ENCODE measurements at regions not wholly inside any gene's neighbourhood (a gene's known extent, or its start where the extent isn't known, plus 50 kb on each side); places are given as distances from the start of the nearest gene placed in this dataset.

- DNase-seq (no peak), ATAC-seq (no peak)
- intact Hi-C loops (cut with DNase I): no loop called here
- Histone ChIP-seq H3K36me3 (no peaks in the 10 kb centered on the region), H3K4me1 (no peaks in the 10 kb centered on the region), H3K27me3 (no peaks in the 10 kb centered on the region), H3K9me3 (peaks cover 0 to 9% of the 10 kb centered on the region in 2 donors), H3K4me3 (no peak overlapping the region), H3K27ac (no peak overlapping the region)
- no peak for TF ChIP-seq CTCF (IDR thresholded peaks at IDR 0.05)
These were observed 402.3 kb downstream of the DEPDC1B start for GRCh38 chr5:60297658-60298057.

- Histone ChIP-seq H3K36me3 (no peaks in the 10 kb centered on the region), H3K4me1 (no peaks in the 10 kb centered on the region), H3K4me3 (no peak overlapping the region), H3K27ac (no peak overlapping the region), H3K27me3 (no peaks in the 10 kb centered on the region), H3K9me3 (no peaks in the 10 kb centered on the region)
- peak; percentile 84 for ATAC-seq
- intact Hi-C loops (cut with DNase I): no loop called here
- peak in 1 of 4 donors; percentile 2 for DNase-seq
- no peak for TF ChIP-seq CTCF (IDR thresholded peaks at IDR 0.05)
These were observed 401.9 kb upstream of the PDE4D start for GRCh38 chr5:60295423-60295822.

- H3K9me3 ChIP-seq: no peaks in the 10 kb centered on the region
- ATAC-seq: no peak
- H3K4me3 ChIP-seq: no peak overlapping the region
- H3K4me1 ChIP-seq: no peaks in the 10 kb centered on the region
- intact Hi-C loops (cut with DNase I): no loop called here
- H3K27me3 ChIP-seq: no peaks in the 10 kb centered on the region
- no peaks in the 10 kb centered on the region for H3K36me3 ChIP-seq
- TF ChIP-seq CTCF (IDR thresholded peaks at IDR 0.05): no peak
- DNase-seq: no peak
- H3K27ac ChIP-seq: no peak overlapping the region
These were observed 400.0 kb upstream of the PDE4D start for GRCh38 chr5:60293518-60293917.

- intact Hi-C loops (cut with DNase I): no loop called here
- H3K9me3 ChIP-seq: no peaks in the 10 kb centered on the region
- no peaks in the 10 kb centered on the region for H3K27me3 ChIP-seq
- H3K27ac ChIP-seq: no peak overlapping the region
- H3K4me1 ChIP-seq: peaks cover 0 to 6% of the 10 kb centered on the region in 2 donors
- TF ChIP-seq CTCF (IDR thresholded peaks at IDR 0.05): peak; percentile 58 to 78
- DNase-seq: peak in 2 of 4 donors; percentile 32 to 54
- ATAC-seq: peak; percentile 98
- H3K36me3 ChIP-seq: no peaks in the 10 kb centered on the region
- H3K4me3 ChIP-seq: no peak overlapping the region
These were observed 393.7 kb upstream of the PDE4D start for GRCh38 chr5:60287174-60287771.

GRCh38 chr5:60285910-60286309 is 392.4 kb upstream of the PDE4D start:
- ATAC-seq (no peak), DNase-seq (no peak)
- intact Hi-C loops (cut with DNase I): no loop called here
- no peak for TF ChIP-seq CTCF (IDR thresholded peaks at IDR 0.05)
- Histone ChIP-seq H3K36me3 (no peaks in the 10 kb centered on the region), H3K27me3 (no peaks in the 10 kb centered on the region), H3K9me3 (no peaks in the 10 kb centered on the region), H3K4me3 (no peak overlapping the region), H3K4me1 (peaks cover 0 to 6% of the 10 kb centered on the region in 2 donors), H3K27ac (no peak overlapping the region)

All from left lung (tissue), 4 donors.